ENCODE measurements at regions not wholly inside any gene's neighbourhood (a gene's known extent, or its start where the extent isn't known, plus 50 kb on each side); places are given as distances from the start of the nearest gene placed in this dataset.

- TF ChIP-seq CTCF (tag by site-specific recombination; IDR thresholded peaks at IDR 0.05) = no peak
- TF ChIP-seq ZNF23 (tag by site-specific recombination; IDR thresholded peaks at IDR 0.05; ENCODE audit: borderline replicate concordance) = no peak
- TF ChIP-seq ZNF248 (tag by site-specific recombination; IDR thresholded peaks at IDR 0.05) = no peak
- no peak for TF ChIP-seq ZNF10 (tag by site-specific recombination; IDR thresholded peaks at IDR 0.05)
- TF ChIP-seq ZNF513 (tag by site-specific recombination; IDR thresholded peaks at IDR 0.05) = no peak
- no peak for TF ChIP-seq SETDB1 (IDR thresholded peaks at IDR 0.05; ENCODE audit: insufficient read length, low read length)
- TF ChIP-seq ZNF785 (tag by site-specific recombination; IDR thresholded peaks at IDR 0.05) = no peak
These were observed 621.5 kb downstream of the TENT5A start for GRCh38 chr6:81130969-81131368.
